ENCODE measurements at regions not wholly inside any gene's neighbourhood (a gene's known extent, or its start where the extent isn't known, plus 50 kb on each side); places are given as distances from the start of the nearest gene placed in this dataset.

DNA sequence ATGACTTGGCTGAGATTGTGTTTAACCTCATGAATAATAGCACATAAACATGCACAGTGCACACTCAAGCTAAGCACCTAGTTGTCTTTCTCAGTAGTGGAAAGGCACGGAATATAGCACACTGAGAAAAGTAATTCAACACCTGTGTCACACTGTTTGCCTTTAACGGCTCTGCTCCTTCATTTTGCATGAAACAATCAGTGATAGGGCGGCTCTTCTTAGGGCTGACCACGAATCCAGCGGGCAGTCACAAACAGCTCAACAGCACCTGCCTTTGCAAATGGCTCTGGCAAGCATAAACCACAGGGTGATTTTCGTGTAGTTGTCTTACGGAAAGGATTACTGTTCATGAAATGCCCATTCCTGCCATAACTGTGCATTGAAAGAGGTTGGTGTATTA is 954.0 kb upstream of the TENM3 start:
- DNase-seq = no peak

DNA sequence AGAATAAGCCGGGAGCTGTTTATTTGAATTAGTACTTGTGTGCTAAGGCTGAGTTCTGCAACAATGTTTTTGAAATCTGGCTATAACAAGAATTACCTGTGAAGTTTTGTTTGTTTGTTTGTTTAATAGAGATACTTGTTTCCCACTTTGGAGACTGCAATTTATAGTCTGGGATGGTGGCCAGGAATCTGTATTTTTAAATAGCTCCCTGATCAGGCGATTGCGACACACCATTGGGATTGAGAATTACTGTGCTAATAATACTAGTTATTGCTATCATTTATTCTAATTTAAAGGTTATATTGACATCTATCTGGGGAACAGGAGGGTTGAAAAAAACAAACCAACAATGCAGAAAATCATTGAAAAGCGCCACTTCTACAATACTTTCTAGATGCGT is 951.6 kb upstream of the TENM3 start:
- DNase-seq = no peak

DNA sequence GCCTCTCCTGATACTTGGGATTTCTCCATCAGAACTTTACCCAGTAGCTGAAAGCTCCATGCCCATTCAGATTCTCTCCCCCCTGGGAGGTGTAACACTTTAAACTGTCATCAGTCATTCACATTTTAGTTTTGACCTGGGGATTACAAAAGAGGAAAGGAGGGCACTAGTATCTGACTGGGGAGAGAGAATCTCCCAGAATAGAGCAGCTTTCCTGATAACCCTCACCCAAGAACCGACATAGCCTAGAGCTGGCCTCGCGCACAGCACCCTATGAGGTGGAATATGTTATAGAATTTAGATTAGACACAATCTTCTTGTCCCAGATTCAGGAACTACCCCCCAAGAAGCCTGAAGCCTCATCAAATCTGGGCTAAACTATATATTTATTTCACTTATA is 950.2 kb upstream of the TENM3 start:
- DNase-seq = no peak

DNA sequence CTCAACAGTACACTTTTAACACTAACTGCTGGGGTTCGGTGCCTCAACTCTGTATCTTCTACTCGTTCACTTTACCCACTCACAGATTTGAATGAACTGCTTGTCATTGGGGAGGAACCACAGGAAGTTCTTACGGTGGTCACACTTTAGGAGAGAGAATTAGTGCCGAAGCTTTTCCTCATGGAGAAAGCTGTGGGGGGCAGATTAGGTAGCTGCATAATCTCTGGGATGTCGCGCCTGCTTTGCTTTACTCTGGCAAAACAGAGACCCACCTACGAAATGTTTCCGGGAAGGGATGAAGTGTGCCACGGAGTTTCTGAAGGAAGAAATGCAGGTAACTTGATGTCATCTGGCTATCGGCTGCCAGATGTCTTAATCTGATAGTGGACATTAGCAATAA is 949.7 kb upstream of the TENM3 start:
- no peak for DNase-seq

DNA sequence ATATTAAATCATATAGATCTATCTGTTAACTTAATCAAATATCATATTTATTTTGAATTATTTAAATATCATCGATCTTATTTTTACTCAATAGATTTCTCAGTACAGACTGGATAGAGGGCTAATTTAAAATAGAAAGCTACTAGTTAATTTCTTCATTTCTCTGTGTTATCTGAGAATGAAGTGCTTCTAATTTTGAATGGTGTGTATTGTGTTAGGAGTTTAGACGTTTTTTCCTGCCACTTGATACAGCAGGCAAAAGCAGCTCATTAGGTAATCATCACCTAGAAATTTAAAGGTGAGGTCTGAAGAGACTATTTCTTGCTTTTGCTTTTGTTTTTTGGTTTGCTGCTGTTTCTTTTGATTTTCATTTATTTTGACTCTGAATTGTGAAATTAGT is 948.8 kb upstream of the TENM3 start:
- DNase-seq = no peak

DNA sequence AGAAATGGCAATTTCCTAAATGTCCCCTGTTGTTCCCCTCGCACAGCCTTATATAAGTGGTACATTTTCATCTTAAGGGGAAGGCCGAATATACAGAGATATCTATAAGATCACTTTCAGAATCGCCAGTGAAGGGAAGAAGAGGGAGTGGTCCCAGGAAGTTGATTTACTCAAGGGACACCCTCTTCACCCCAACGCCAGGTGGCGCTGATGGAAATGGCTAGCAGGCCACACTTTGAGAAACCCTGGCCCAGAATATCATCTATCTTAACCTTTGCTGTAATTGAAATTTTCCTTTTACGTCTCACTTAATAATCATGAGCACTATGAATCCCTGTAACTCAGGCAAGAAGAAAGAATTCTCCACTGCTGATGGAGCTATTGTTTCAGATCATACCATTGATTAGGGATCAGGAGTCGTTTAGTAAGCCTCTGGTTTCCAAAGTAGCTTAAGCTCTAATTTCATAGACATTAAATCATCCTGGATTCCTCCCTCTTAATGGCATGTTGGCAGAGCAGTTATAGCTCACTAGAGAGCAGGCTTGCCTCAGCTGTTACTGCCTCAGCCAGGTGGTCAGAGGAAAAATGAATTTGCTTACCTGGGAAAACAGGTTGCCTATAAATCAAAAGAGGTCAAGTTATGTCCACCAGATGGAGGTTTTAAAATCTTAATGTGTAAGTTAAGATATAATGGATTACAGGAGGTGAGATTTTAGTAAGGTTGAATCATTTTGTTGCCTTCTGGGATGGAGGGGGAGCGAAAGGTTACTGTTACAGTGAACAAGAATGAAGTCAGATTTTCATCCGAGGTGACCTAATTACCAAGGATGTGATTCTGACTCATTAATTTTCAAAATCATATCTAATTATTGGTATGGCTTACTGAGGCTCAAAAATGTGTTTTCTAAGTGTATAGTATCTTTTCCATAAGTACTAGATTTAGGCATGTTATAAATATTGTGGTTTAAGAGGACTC is 941.2 kb upstream of the TENM3 start:
- no peak for DNase-seq

DNA sequence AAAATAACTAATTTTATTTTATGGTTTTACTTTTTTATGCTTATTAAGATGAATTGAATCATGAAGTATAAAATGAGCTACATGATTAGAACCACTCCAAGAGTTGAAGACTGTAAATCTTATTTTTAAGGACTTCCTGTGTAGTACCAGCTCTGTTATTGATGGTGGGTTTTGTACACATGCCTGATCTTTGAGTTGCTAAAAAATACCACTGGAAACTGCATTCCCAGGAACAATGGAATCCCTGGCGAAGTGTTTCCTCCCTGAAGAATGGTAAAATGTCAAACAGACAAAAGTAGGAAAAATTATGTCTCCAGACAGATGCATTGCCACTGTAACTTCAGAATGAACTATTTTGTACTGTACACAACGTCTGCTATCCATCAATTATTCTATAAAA is 935.4 kb upstream of the TENM3 start:
- no peak for DNase-seq

DNA sequence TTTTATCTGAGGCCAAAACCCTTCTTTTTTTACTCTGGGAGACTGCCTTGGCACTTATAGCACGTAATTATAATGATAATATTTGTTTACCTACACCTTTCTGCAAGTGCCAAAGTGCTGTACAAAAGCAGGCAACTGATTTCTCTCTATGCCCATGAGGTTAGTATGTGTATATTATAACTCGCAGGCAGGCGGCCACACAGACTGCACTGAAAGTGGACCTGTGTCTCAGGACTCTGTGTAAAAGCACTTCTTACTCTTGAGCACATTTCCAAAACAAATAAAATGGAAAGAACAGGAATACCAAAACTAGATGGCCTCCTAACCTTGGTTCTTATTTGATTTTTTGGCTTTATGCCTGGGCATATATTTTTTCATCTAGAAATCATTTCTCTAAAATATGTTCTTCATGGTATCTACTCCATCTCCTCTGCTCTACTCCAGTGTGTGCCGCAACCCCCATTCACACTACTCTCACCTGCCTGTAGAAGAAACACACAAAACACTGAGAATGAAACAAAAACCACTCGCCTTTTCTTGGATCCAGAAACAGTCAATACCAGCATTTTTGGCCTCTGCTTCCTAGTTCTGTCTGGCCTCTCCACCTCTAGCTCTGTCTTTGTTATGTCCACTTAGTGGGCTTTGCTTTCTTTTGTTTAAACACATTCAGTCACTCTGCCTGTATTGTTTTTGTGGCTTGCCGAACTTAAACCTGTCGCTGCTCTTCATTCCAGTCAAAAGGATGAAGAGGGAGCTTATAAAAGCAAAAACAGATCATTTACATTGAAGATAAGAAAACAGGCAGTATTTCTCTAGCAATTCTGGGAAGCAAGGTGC is 934.5 kb upstream of the TENM3 start:
- no peak for DNase-seq

DNA sequence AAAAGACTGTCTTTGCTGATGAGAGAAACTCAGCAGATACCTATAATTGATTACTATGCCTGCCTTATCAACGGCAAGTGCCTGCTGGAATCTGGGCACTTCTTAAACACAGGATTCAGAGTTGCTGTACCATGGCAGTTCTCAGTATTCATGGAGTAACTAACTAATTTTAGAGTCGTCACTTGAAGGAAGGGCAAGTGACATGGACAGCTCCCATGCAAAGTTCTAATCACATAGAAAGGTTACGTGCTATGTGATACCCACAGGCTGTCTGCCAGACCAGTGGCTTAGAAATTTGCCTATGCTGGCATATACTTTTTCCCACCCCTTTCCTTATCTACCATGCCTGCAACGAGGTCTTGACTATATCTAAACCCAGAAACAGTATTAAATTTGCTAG is 931.1 kb upstream of the TENM3 start:
- DNase-seq = no peak

DNA sequence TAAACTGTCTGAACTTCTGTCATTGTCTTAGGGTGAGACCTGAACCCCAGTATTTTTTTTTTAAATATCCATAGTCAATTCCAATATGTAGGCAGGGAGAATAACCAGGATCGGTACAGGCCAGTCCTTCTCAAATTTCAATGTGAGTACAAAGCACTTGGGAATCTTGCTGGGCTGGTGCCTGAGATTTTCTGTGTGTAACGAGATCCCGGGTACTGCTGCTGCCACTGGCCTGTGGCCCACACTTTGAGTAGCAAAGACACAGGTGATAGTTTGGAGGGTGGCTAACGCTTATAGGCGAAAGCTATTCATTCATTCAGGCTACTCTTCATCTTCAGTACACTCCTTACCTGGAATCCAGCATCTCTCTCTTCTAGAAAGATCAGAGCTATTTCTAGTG is 923.6 kb upstream of the TENM3 start:
- DNase-seq = no peak

DNA sequence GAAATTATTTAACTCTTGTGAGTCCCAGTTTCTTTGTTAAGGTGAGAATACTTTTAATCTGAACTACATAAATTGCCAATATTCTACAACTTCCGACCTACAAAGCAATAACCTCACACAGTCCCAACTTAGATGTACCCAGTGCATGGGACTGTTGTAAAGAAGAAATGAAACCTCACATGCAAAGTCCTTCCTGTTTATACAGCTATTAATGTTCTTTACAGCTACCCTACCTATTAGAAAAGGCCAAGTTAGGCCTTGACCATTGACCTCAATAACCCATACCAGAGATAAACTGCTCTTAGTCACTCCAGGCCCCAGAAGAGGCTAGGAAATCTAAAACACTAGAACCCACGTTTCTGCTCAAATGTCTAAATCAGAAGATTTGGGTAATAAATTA is 920.1 kb upstream of the TENM3 start:
- DNase-seq = no peak

DNA sequence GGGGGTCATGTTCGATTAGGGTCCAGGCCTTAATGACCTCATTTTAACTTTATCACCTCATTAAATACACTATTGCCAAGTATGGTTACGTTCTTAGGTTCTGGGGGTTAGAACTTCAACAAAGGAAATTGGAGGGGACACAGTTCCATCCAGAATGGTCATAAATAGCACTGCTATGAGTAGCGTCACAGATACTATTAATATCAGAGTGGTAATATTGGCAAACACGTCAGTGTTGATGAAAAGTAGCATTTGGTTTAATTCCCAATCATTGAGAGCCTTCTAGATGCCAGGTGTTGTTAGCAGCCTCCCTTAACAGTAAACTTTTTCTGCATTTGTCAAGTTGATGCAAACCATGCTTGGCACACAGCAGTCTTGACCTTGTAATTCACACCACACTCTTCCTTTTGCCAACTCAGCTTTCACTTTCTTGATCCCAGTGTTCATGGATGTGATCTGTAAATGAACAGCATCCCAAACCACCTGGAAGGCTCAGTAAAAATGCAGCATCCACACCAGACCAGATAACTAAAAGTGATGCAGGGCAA is 912.5 kb upstream of the TENM3 start:
- DNase-seq = no peak

DNA sequence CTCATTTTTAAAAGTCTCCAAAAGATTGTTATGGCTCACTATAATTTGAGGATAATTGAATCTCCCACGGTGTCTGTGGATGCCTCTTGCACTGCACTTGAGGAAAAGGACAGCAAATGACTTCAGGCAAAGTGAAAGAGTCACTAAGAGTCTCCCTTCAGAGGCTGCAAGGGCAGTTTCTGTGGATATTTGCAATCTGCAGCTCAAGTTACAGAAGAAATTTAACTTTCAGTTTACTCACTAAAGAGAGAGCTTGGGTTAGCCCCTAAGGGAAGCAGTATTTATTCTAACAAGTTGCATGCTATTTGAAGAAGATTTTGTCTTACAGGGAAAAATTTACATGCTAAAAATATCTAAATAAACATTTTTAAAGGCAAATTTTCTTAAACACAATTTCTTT is 912.0 kb upstream of the TENM3 start:
- DNase-seq = no peak

DNA sequence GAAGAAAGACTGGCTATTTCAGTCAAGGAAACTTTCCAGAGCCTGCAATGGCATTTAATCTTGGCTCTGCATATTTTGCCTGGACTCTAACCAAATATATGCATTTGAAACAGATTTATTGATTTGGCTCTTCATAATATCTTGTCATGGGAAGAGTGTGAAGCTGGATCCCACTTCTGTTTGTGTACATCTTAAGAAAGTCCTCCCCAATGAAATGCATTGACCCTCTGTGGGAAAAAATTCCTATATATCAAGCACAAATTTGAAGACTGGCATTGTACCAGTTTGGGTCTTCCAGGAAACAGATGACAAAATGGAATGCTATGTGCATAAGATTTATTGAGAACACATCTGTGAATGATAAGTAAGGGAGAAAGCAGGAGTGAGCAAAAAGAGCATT is 897.3 kb upstream of the TENM3 start:
- no peak for DNase-seq

DNA sequence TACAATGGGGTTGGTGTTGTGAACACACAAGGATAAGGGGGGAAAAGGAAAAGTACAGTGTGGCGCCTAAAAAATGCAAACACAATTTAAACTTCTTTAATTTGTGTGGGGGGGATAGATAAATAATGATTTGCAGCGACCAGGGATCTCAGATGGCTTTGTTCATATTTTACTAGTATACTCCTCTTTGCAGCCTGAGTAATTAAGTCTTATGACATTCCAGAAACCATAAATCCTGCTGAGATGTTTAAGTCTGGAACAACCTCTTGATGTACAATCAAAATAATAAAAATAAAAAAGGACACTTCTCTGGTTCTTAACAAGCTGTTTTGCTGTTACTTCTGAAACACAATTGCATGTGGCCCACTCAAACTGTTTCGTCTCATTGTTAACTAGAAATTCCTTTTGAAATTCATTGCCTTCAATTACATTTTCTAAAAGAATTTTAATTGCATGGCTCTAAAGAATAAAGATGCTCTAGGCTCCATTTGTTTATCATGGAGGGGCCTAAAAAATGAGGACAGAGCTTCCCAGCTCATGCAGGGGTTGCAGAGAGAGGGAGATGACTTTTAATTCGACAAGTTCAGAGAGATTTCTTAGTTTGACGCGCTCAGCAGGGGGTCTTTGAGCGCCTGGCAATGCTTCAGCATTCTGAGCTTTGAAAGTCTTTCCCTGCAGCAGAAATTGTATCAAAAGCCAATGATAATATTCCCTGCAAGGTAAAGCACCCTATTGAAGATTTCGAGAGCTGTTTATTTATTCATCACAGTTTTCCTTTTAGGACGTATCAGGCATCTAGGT is 892.4 kb upstream of the TENM3 start:
- DNase-seq = no peak

DNA sequence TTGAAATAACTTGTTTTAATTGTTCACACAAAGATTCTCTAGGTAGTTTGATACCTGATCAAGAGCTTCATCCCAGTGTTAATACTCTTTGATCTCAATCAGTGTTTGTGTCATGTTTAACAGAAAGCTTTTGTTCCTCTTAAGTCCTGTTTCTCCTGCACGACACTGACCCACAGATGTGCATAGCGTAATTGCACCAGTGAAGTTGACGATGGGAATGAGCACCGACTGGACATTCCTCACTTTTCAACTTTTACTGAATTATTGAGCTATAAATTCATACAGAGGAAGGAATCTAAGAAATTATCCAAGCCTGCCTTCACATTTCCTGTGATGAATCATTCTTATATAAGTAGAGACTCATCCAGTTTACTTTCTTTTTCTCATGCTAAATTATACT is 878.7 kb upstream of the TENM3 start:
- DNase-seq = no peak

DNA sequence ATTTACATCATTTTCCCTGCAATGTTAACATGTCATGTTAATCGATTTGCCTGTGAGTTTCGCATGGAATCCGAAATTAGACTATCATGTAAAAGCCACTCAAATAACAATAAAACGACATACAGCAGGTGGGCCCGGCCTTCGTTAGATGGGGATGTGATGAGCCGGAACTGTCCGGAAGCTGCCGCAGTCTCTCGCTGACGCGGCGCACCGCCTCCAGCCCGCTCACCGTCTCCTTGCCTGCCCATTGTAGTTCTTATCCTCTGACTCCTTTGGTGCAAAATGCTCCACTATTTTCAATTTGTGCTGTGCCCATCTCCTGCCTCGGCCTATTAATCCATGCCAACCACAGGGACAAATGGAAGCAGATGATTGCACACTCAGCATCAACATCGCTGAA is 877.5 kb upstream of the TENM3 start:
- no peak for DNase-seq

DNA sequence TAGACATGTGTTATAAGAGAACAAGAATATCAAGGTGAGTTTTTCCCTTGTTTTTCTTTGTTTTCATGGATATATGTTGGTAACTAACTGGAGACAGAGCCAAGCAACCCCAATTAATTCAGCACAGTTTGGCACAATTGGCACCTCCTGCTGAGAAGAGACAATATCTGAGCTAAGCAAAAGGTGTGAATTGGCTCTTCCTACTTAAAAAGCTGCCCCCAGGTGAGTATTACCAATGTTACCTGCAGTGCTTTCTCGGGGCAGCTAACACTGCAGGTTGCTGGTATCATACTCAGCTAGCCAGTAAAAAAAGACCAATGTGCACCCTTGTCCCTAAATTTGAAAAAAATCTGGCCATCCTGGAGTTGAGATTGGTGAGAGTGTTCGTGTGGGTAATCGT is 871.2 kb upstream of the TENM3 start:
- no peak for DNase-seq

DNA sequence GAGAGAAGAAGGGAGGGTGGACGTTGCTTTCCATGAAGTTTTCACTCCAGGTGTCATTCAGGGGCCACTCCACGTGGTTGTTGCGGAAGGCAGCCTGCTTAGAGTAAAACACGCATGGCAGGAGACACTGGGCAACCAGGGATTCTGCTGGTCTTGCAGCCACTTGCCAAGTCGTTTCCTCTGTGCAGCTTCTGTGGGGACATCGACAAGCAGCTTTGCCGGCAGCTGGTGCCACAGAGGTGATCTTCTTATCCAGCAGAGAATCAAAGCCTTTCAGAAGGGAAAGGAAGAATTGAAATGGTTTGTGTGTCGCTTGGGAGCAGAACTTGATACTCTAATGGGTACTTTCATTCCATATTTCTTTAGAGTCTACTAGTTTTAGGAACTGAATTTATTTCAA is 867.1 kb upstream of the TENM3 start:
- no peak for DNase-seq

DNA sequence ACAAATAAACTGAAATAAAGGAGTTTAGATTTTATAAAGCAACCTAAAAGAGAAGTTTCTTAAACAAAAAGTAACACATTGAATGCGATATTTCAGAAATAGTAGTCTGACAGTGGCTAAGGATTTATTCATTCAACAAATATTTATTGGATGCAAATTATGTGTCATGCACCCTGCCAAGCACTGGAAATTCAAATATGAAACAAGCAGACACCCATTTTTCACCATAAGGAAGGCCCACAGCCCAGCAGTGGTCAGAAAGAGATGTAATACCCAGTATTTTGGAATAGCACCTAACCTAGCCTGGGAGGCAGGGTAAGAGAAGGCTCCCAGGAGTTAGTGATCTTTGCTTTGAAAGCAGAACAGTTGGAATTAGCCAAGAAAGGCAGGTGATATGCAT is 855.1 kb upstream of the TENM3 start:
- no peak for DNase-seq

DNA sequence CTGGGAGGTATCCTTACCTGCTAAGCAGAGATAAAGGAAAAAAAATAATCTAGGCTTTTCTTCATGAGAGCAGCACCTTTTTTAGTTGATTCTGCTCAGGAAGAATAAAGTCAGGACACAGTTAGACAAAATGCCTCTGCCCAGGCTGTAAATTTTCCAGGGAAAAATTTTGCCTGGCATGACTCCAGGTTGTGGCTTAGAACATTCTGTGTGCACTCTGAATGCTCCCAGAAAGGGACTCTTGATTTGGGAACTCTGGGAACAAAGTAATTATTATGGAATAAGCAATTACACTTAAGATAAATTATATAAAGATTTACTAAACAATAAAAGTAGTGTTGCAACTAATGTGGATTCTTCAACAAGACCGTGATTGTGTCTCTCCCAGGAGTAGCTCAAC is 826.2 kb upstream of the TENM3 start:
- no peak for DNase-seq

DNA sequence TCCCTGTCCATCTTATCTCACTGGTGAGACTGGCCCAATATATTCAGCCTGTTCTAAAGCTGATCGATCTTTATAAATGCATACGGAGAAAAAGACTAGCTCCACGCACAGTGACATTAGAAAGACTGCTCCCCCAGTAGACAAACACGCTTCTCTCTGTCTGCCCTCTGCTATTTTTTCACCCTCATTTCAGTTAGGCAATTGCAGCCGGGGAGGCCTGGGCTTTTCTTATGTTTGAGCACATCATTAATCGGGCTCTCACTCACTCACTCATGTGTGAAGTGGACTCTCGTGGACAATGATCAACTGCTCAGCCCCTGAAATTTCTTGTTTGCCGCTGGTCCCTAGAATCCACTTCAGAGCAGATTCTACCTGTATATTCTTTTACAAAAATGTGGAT is 824.7 kb upstream of the TENM3 start:
- no peak for DNase-seq

DNA sequence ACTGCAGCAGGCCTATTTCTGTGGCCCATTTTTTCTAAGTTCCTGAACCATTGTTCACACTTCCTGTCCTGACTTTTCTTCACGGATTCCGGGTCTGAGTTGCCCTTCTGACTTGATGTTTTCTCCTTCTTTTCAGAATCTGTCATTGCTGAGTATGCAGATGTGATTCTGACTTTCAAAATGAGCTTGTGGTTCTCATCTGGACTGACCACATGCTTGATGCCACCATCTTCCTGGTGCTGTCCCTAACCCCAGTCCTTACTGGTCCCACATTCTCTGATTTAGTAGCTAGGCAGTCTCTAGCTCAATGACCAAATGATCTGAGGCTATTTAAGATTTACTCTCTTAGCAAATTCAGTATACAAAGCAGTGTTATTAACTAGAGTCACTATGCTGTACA is 822.3 kb upstream of the TENM3 start:
- DNase-seq = no peak

Data from activated gamma-delta T cell treated with Interleukin-2 at 50 U/mL for 16 hours (primary cell).